CD14-positive monocyte (primary cell): ENCODE measurements at regions not wholly inside any gene's neighbourhood (a gene's known extent, or its start where the extent isn't known, plus 50 kb on each side); places are given as distances from the start of the nearest gene placed in this dataset.

Experiments
- DNase-seq, 3 donors: peaks; one replicate each; pipeline ENCODE4 v3.0.0-alpha.2; 2011 to 2022
- H2AFZ ChIP-seq: 2 replicates; pipeline ENCODE4 v1.6.0; 2012; ENCODE audit warnings: mild to moderate bottlenecking, low read depth, low read length, inconsistent platforms; ENCODE audit not compliant: insufficient read depth, poor library complexity, severe bottlenecking
- H3K27ac ChIP-seq, 2 donors: 1 replicate in 1 of 2; 2 replicates in 1 of 2; pipeline ENCODE4 v1.5.1; 2012 to 2013; ENCODE audit warnings: low read length in 2 of 2, control low read depth in 1 of 2, inconsistent platforms in 1 of 2, low read depth in 1 of 2, mild to moderate bottlenecking in 1 of 2
- H3K27me3 ChIP-seq, 2 donors: one replicate each; pipeline versions ENCODE4 v1.6.0 to v1.6.1; 2011 to 2013; ENCODE audit warnings: low read length in 2 of 2; ENCODE audit not compliant: control insufficient read depth in 2 of 2, insufficient read depth in 2 of 2
- H3K36me3 ChIP-seq, 2 donors: replicated peaks in 1 of 2; 1 replicate in 1 of 2; 2 replicates in 1 of 2; pipeline versions ENCODE4 v1.5.1 to v1.6.1; 2012 to 2013; ENCODE audit warnings: low read length in 2 of 2, control low read depth in 1 of 2, inconsistent platforms in 1 of 2, mild to moderate bottlenecking in 1 of 2; ENCODE audit not compliant: insufficient read depth in 2 of 2, control insufficient read depth in 1 of 2
- H3K4me1 ChIP-seq, 2 donors: 1 replicate in 1 of 2; 2 replicates in 1 of 2; pipeline versions ENCODE4 v1.5.1 to v1.6.1; 2012 to 2013; ENCODE audit warnings: low read length in 2 of 2, control low read depth in 1 of 2, inconsistent platforms in 1 of 2, mild to moderate bottlenecking in 1 of 2, moderate library complexity in 1 of 2; ENCODE audit not compliant: insufficient read depth in 2 of 2, control insufficient read depth in 1 of 2
- H3K4me2 ChIP-seq: replicated peaks from 2 replicates; pipeline ENCODE3; 2012; ENCODE audit warnings: low read length, moderate library complexity, mild to moderate bottlenecking; ENCODE audit not compliant: poor library complexity, severe bottlenecking; ENCODE audit errors: extremely low read depth
- H3K4me3 ChIP-seq, 3 experiments: fragments of 200-600 bp in 1 of 3; sonication (generic) in 1 of 3; replicated peaks in 1 of 3; 1 replicate in 2 of 3; 2 replicates in 1 of 3; pipeline ENCODE4 v1.5.1; 2011 to 2013; ENCODE audit warnings: low read length in 3 of 3, mild to moderate bottlenecking in 3 of 3, control low read depth in 2 of 3, low read depth in 2 of 3, inconsistent platforms in 1 of 3, moderate library complexity in 1 of 3
- H3K79me2 ChIP-seq: 2 replicates; pipeline ENCODE4 v1.6.0; 2012; ENCODE audit warnings: mild to moderate bottlenecking, control low read depth, inconsistent platforms, low read length, moderate library complexity; ENCODE audit not compliant: insufficient read depth
- H3K9ac ChIP-seq: 2 replicates; pipeline ENCODE4 v1.6.0; 2017; ENCODE audit warnings: low read length, mild to moderate bottlenecking; ENCODE audit not compliant: insufficient read depth, poor library complexity, severe bottlenecking
- H3K9me3 ChIP-seq, 2 donors: replicated peaks in 1 of 2; 1 replicate in 1 of 2; 2 replicates in 1 of 2; pipeline versions ENCODE4 v1.5.1 to v1.6.1; 2012 to 2013; ENCODE audit warnings: low read length in 2 of 2, control low read depth in 1 of 2; ENCODE audit not compliant: control insufficient read depth in 1 of 2, insufficient read depth in 1 of 2
- H4K20me1 ChIP-seq: 2 replicates; pipeline ENCODE4 v1.6.0; 2012; ENCODE audit warnings: mild to moderate bottlenecking, low read length, control low read depth, moderate library complexity; ENCODE audit not compliant: insufficient read depth
- H3K27ac Mint-ChIP-seq, 7 donors: one replicate each; pipeline ENCODE4 v1.8.0; 2020; ENCODE audit warnings: mild to moderate bottlenecking in 7 of 7, mixed read lengths in 7 of 7, moderate library complexity in 6 of 7, inconsistent platforms in 2 of 7
- H3K27me3 Mint-ChIP-seq, 3 donors: one replicate each; pipeline ENCODE4 v1.8.0; 2021 to 2022; ENCODE audit warnings: low read depth in 3 of 3, mild to moderate bottlenecking in 3 of 3, mixed read lengths in 3 of 3, moderate library complexity in 3 of 3, inconsistent platforms in 1 of 3
- H3K36me3 Mint-ChIP-seq, 2 donors: one replicate each; pipeline ENCODE4 v1.8.0; 2020; ENCODE audit warnings: mixed read lengths in 2 of 2, inconsistent platforms in 1 of 2, mild to moderate bottlenecking in 1 of 2
- H3K4me1 Mint-ChIP-seq: one replicate; pipeline ENCODE4 v1.8.0; 2020; ENCODE audit warnings: mild to moderate bottlenecking, mixed read lengths
- H3K4me3 Mint-ChIP-seq, 2 donors: one replicate each; pipeline ENCODE4 v1.8.0; 2020; ENCODE audit warnings: mild to moderate bottlenecking in 2 of 2, mixed read lengths in 2 of 2, moderate library complexity in 1 of 2
- H3K9me3 Mint-ChIP-seq, 7 donors: one replicate each; pipeline ENCODE4 v1.8.0; 2020 to 2022; ENCODE audit warnings: mixed read lengths in 7 of 7, mild to moderate bottlenecking in 6 of 7, moderate library complexity in 6 of 7, inconsistent platforms in 2 of 7
- CTCF ChIP-seq: fragments of 200-600 bp; IDR thresholded peaks from one replicate; pipeline ENCODE4 v1.8.0; 2022; ENCODE audit warnings: antibody characterized with exemption, mild to moderate bottlenecking
- WGBS: methylation state at CpG from one replicate; pipeline ENCODE4 v1.1.5; 2013; ENCODE audit warnings: missing lambda C conversion rate; ENCODE audit not compliant: insufficient coverage; 5-methylcytosine and 5-hydroxymethylcytosine counted together
- intact Hi-C, 2 donors: fragments of 100-400 bp; cut with micrococcal nuclease; formaldehyde crosslinking; loops; one replicate each; pipeline versions ENCODE4 v1.15.0 to v1.15.1; 2023

- peaks cover 3 to 6% of the 10 kb centered on the region in 2 donors for H3K27me3 ChIP-seq
- H3K9ac ChIP-seq = no peak overlapping the region
- no peaks in the 10 kb centered on the region for H3K9me3 ChIP-seq
- WGBS = no CpG with 5 or more reads among the region's 3 CpGs
- intact Hi-C loops = no loop called here
- H4K20me1 ChIP-seq = no peaks in the 10 kb centered on the region
- H3K4me2 ChIP-seq = no peak overlapping the region
- no peak for DNase-seq
- H3K4me3 ChIP-seq = no peak overlapping the region
- no peak for TF ChIP-seq CTCF
- H3K4me1 Mint-ChIP-seq = no peaks in the 10 kb centered on the region
- peaks cover 5 to 20% (median 15%) of the 10 kb centered on the region in 3 donors for H3K27me3 Mint-ChIP-seq
- H2AFZ ChIP-seq = no peak overlapping the region
- H3K36me3 Mint-ChIP-seq = no peaks in the 10 kb centered on the region
- no peaks in the 10 kb centered on the region for H3K9me3 Mint-ChIP-seq
- no peak overlapping the region for H3K27ac Mint-ChIP-seq
- H3K4me1 ChIP-seq = no peaks in the 10 kb centered on the region
- no peak overlapping the region for H3K4me3 Mint-ChIP-seq
- H3K36me3 ChIP-seq = no peaks in the 10 kb centered on the region
- H3K79me2 ChIP-seq = no peaks in the 10 kb centered on the region
- no peak overlapping the region for H3K27ac ChIP-seq
Observed at GRCh38 chr12:112740387-112740934, 51.1 kb upstream of the RPH3A start.

- Histone ChIP-seq H3K27me3 (peaks cover 3 to 6% of the 10 kb centered on the region in 2 donors), H3K4me1 (no peaks in the 10 kb centered on the region), H3K36me3 (no peaks in the 10 kb centered on the region), H3K9me3 (no peaks in the 10 kb centered on the region), H3K4me2 (no peak overlapping the region), H2AFZ (no peak overlapping the region), H3K4me3 (no peak overlapping the region), H3K9ac (no peak overlapping the region), H4K20me1 (no peaks in the 10 kb centered on the region), H3K27ac (no peak overlapping the region), H3K79me2 (no peaks in the 10 kb centered on the region)
- Mint-ChIP-seq H3K36me3 (no peaks in the 10 kb centered on the region), H3K9me3 (no peaks in the 10 kb centered on the region), H3K27ac (no peak overlapping the region), H3K4me1 (no peaks in the 10 kb centered on the region), H3K4me3 (no peak overlapping the region), H3K27me3 (peaks cover 5 to 23% (median 10%) of the 10 kb centered on the region in 3 donors)
- no peak for DNase-seq
- WGBS = 22% methylated on average over 1 of the region's 2 CpGs
- intact Hi-C loops = no loop called here
- TF ChIP-seq CTCF = no peak
Observed at GRCh38 chr12:112741106-112741505, 50.4 kb upstream of the RPH3A start.
